Type B pancreatic cell (in vitro differentiated cells): ENCODE measurements at regions not wholly inside any gene's neighbourhood (a gene's known extent, or its start where the extent isn't known, plus 50 kb on each side); places are given as distances from the start of the nearest gene placed in this dataset.

Experiments used
- DNase-seq: peaks from one replicate; pipeline ENCODE4 v3.0.0; 2021; ENCODE audit warnings: mixed read lengths; ENCODE audit not compliant: unreplicated experiment; ENCODE audit errors: extremely low spot score
- H3K27ac Mint-ChIP-seq: 2 replicates; pipeline ENCODE4 v1.8.0; 2021; ENCODE audit warnings: mild to moderate bottlenecking, mixed read lengths
- H3K27me3 Mint-ChIP-seq: 2 replicates; pipeline ENCODE4 v1.8.0; 2021; ENCODE audit warnings: mixed read lengths
- H3K36me3 Mint-ChIP-seq: 2 replicates; pipeline ENCODE4 v1.8.0; 2021; ENCODE audit warnings: mixed read lengths
- H3K4me1 Mint-ChIP-seq: one replicate; pipeline ENCODE4 v1.8.0; 2021; ENCODE audit warnings: mixed read lengths; ENCODE audit not compliant: unreplicated experiment
- H3K4me3 Mint-ChIP-seq: 2 replicates; pipeline ENCODE4 v1.8.0; 2021; ENCODE audit warnings: mild to moderate bottlenecking, mixed read lengths
- H3K9me3 Mint-ChIP-seq: 2 replicates; pipeline ENCODE4 v1.8.0; 2021; ENCODE audit warnings: mixed read lengths
- CTCF ChIP-seq: fragments of 200-600 bp; sonication (generic); conservative IDR thresholded peaks from 2 replicates; pipeline ENCODE4 v1.5.0; 2021; ENCODE audit warnings: antibody characterized with exemption, mild to moderate bottlenecking

DNA sequence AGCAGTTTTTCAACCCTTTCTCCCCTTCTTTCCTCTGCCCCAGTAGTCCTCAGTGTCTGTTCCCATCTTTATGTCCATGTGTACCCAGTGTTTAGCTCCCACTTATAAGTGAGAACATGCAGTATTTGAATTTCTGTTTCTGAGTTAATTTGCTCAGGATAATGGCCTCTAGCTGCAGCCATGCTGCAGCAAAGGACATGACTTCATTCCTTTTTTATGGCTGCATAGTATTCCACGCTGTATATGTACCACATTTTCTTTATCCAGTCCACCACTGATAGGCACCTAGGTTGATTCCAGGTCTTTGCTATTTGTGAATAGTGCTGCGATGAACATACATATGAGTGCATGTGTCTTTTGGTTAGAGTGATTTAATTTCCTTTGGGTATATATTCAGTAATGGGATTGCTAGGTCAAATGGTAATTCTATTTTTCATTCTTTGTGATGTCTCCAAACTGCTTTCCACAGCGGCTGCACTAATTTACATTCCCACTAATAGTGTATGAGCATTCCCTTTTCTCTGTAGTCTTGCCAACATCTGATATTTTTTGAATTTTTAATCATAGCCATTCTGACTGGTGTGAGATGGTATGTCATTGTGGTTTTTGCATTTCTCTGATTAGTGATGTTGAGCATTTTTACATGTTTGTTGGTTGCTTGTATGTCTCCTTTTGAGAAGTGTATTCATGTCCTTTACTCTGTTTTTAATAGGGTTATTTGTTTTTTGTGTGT, 54.6 kb upstream of the ANK2 start:
- Mint-ChIP-seq H3K9me3 (no peaks in the 10 kb centered on the region), H3K4me1 (peaks cover 11% of the 10 kb centered on the region)
- TF ChIP-seq CTCF = no peak

More for the DNA sequence above, 54.6 kb upstream of the ANK2 start:
- Mint-ChIP-seq H3K4me3 (no peak overlapping the region), H3K27ac (no peak overlapping the region), H3K27me3 (no peaks in the 10 kb centered on the region), H3K36me3 (no peaks in the 10 kb centered on the region)
- no peak for DNase-seq
